A549 (cell line): ENCODE measurements at regions not wholly inside any gene's neighbourhood (a gene's known extent, or its start where the extent isn't known, plus 50 kb on each side); places are given as distances from the start of the nearest gene placed in this dataset.

ENCODE experiments used
- ATAC-seq, 2 experiments: fragments of 200-7000 bp in 1 of 2; fragments of >200 bp in 1 of 2; cut with Nextera tagmentation in 1 of 2; cut with Tn5 transposase in 1 of 2; 3 replicates each; pipeline versions ENCODE4 v1.8.0 to v1.9.1; 2018 to 2020; ENCODE audit warnings: mild to moderate bottlenecking in 1 of 2, moderate library complexity in 1 of 2
- CTCF ChIA-PET: fragments of 300-600 bp; sonication (Branson Sonifier 250); formaldehyde crosslinking; extraction: SDS; loops from one replicate; lab custom pipeline; 2021; ENCODE audit warnings: antibody characterized with exemption, inconsistent platforms; lab: Yijun Ruan, JAX
- POLR2A ChIA-PET: fragments of 350-600 bp; formaldehyde crosslinking; extraction: SDS; loops from one replicate; lab custom pipeline; 2021; ENCODE audit warnings: antibody characterized with exemption, inconsistent platforms; lab: Yijun Ruan, JAX
- DNase-seq, 2 experiments: peaks; one replicate each; pipeline versions ENCODE4 v3.0.0 to v3.0.0-alpha.2; 2011 to 2016; ENCODE audit warnings: low read depth in 1 of 2, low spot score in 1 of 2
- FAIRE-seq: peaks from 2 replicates; lab custom pipeline; 2011; peaks lifted over from hg19 to GRCh38; lab: Jason Lieb, UNC
- H3K27ac ChIP-seq, 2 experiments: fragments of >200 bp; sonication (Bioruptor Twin); formaldehyde crosslinking; 3 replicates each; pipeline ENCODE4 v1.5.1; 2016 to 2017
- H3K4me1 ChIP-seq: fragments of >200 bp; sonication (Bioruptor Twin); formaldehyde crosslinking; 3 replicates; pipeline ENCODE4 v1.6.1; 2016
- H3K4me2 ChIP-seq: fragments of >200 bp; sonication (Bioruptor Twin); formaldehyde crosslinking; 3 replicates; pipeline ENCODE4 v1.6.1; 2016
- H3K4me3 ChIP-seq: fragments of >200 bp; sonication (Bioruptor Twin); formaldehyde crosslinking; 3 replicates; pipeline ENCODE4 v1.5.1; 2016
- H3K9me3 ChIP-seq: fragments of >200 bp; sonication (Bioruptor Twin); formaldehyde crosslinking; 3 replicates; pipeline ENCODE4 v1.6.1; 2016
- BHLHE40 ChIP-seq: IDR thresholded peaks from 2 replicates; pipeline ENCODE4 v1.6.1; 2012; ENCODE audit warnings: low read depth, low read length, inconsistent platforms
- CBX8 ChIP-seq: fragments of 200-600 bp; sonication (generic); IDR thresholded peaks from 2 replicates; pipeline ENCODE4 v1.6.1; 2016
- CHD4 ChIP-seq: fragments of 200-600 bp; sonication (generic); IDR thresholded peaks from 2 replicates; pipeline ENCODE4 v1.6.1; 2016; ENCODE audit warnings: antibody characterized with exemption, mild to moderate bottlenecking, borderline replicate concordance
- ESRRA ChIP-seq: fragments of 150-350 bp; IDR thresholded peaks from 2 replicates; pipeline ENCODE4 v1.6.1; 2014; ENCODE audit warnings: mild to moderate bottlenecking, low read length, borderline replicate concordance
- HDAC2 ChIP-seq: fragments of 200-600 bp; sonication (generic); IDR thresholded peaks from 2 replicates; pipeline ENCODE4 v1.6.1; 2016
- KDM1A ChIP-seq: fragments of 200-600 bp; sonication (generic); IDR thresholded peaks from 2 replicates; pipeline ENCODE4 v1.6.1; 2016; ENCODE audit warnings: low read depth, mild to moderate bottlenecking
- KDM5A ChIP-seq: fragments of 200-600 bp; sonication (generic); IDR thresholded peaks from 2 replicates; pipeline ENCODE4 v1.6.1; 2016; ENCODE audit warnings: antibody characterized with exemption, mild to moderate bottlenecking
- MYC ChIP-seq: IDR thresholded peaks from 2 replicates; pipeline ENCODE4 v1.6.1; 2012; ENCODE audit warnings: mild to moderate bottlenecking, inconsistent platforms, low read length, improper control_type of control experiment, borderline replicate concordance
- POLR2AphosphoS2 ChIP-seq: conservative IDR thresholded peaks from 2 replicates; pipeline ENCODE4 v1.6.1; 2012; ENCODE audit warnings: low read length, improper control_type of control experiment, inconsistent platforms
- RARB ChIP-seq: fragments of 250-450 bp; sonication (Bioruptor Pico); IDR thresholded peaks from 2 replicates; pipeline ENCODE4 v1.8.0; 2021; ENCODE audit warnings: mild to moderate bottlenecking, moderate library complexity
- RFX5 ChIP-seq: fragments of 450-650 bp; IDR thresholded peaks from 2 replicates; pipeline ENCODE4 v1.7.1; 2014; ENCODE audit warnings: antibody characterized with exemption, mild to moderate bottlenecking, moderate library complexity
- RNF2 ChIP-seq: fragments of 200-600 bp; sonication (generic); IDR thresholded peaks from 2 replicates; pipeline ENCODE4 v1.6.1; 2016; ENCODE audit warnings: low read depth, mild to moderate bottlenecking, antibody characterized with exemption, moderate library complexity, borderline replicate concordance
- SMC3 ChIP-seq: fragments of >200 bp; sonication (Bioruptor Twin); formaldehyde crosslinking; IDR thresholded peaks from 3 replicates; pipeline ENCODE4 v1.6.1; 2018; ENCODE audit warnings: inconsistent platforms
- TFCP2L1 ChIP-seq: fragments of 250-450 bp; sonication (Bioruptor Pico); IDR thresholded peaks from 2 replicates; pipeline ENCODE4 v1.5.0; 2021; ENCODE audit warnings: mild to moderate bottlenecking
- ZFP36 ChIP-seq: fragments of 450-650 bp; IDR thresholded peaks from 2 replicates; pipeline ENCODE4 v1.6.1; 2014; ENCODE audit warnings: borderline replicate concordance; ENCODE audit not compliant: partially characterized antibody
- WGBS: methylation state at CpG from one replicate; pipeline ENCODE4 v1.1.6; 2017; ENCODE audit errors: missing lambda C conversion rate; 5-methylcytosine and 5-hydroxymethylcytosine counted together
- TF ChIP-seq, protein P1 (sequence below): fragments of 250-450 bp; sonication (Bioruptor Pico); IDR thresholded peaks from 2 replicates; pipeline ENCODE4 v1.5.0; 2020; ENCODE audit warnings: low read depth, mild to moderate bottlenecking, moderate library complexity
- TF ChIP-seq, protein P2 (sequence below): IDR thresholded peaks from 2 replicates; pipeline ENCODE4 v1.6.1; 2012; ENCODE audit warnings: low read depth, borderline replicate concordance
- TF ChIP-seq, protein P3 (sequence below): IDR thresholded peaks from 2 replicates; pipeline ENCODE4 v1.6.1; 2012
- TF ChIP-seq, protein P4 (sequence below): fragments of 450-650 bp; IDR thresholded peaks from 2 replicates; pipeline ENCODE4 v1.6.1; 2014; ENCODE audit warnings: antibody characterized with exemption

DNA sequence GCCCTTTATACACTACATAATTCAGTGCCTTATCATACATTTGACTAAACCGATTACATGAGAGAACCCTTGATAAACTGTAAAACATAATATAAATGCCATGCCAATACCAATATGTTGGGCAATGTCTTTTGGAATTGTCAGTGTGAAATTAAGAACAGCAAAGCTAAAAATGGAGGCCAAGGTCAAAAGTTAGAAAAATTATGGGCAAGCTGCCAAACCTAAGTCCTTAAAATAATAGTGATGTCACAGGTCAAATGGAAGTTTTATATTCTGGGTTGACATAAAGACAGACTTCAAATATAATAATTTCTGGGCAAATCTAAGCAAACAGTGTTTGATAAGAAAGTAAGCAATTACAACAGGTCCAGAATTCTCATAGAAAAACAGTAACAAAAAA, 696.7 kb downstream of the RNF144B start:
- 6% methylated on average over 1 of the region's 1 CpG for WGBS
- FAIRE-seq = no peak
- ChIA-PET POLR2A (no interaction called here), CTCF (no interaction called here)
- H3K27ac ChIP-seq = no peak overlapping the region
- no peak for DNase-seq
- no peaks in the 10 kb centered on the region for H3K9me3 ChIP-seq
- no peaks in the 10 kb centered on the region for H3K4me1 ChIP-seq
- no peak overlapping the region for H3K4me2 ChIP-seq
- no peak for ATAC-seq
- TF ChIP-seq ESRRA = no peak
- TF ChIP-seq TFCP2L1 = no peak
- TF ChIP-seq CBX8 = no peak
- no peak for TF ChIP-seq RARB (CRISPR knock-in tag)
- no peak overlapping the region for H3K4me3 ChIP-seq

DNA sequence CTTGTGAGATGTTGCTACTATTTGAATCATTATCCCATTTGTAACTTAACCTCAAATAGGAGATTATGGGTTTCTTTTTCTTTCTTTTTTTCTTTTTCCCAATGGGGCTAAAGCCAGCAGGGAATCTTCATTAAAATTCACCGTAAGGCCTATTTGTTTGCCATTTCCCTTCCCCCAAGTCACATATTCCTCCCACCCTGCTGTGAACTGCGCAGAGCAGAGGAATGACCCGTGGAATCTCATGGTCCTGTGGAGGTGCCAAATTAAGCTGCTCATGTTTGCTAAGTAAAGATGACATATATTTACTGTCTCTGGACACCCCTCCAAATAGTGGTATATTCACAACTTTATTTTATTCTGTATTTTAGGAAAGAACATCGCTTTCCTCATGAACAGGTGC, 699.3 kb downstream of the RNF144B start:
- POLR2A ChIA-PET = no interaction called here
- Histone ChIP-seq H3K4me3 (no peak overlapping the region), H3K4me1 (no peaks in the 10 kb centered on the region), H3K9me3 (no peaks in the 10 kb centered on the region), H3K27ac (no peak overlapping the region), H3K4me2 (no peak overlapping the region)
- TF ChIP-seq ZFP36 = no peak
- TF ChIP-seq HDAC2 = no peak
- no peak for TF ChIP-seq SMC3
- TF ChIP-seq, protein P1, sequence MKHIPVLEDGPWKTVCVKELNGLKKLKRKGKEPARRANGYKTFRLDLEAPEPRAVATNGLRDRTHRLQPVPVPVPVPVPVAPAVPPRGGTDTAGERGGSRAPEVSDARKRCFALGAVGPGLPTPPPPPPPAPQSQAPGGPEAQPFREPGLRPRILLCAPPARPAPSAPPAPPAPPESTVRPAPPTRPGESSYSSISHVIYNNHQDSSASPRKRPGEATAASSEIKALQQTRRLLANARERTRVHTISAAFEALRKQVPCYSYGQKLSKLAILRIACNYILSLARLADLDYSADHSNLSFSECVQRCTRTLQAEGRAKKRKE (CRISPR knock-in tag) = no peak
- no peak for DNase-seq
- no peak for ATAC-seq
- WGBS = 10% methylated on average over 4 of the region's 4 CpGs
- CTCF ChIA-PET = no interaction called here
- no peak for FAIRE-seq

DNA sequence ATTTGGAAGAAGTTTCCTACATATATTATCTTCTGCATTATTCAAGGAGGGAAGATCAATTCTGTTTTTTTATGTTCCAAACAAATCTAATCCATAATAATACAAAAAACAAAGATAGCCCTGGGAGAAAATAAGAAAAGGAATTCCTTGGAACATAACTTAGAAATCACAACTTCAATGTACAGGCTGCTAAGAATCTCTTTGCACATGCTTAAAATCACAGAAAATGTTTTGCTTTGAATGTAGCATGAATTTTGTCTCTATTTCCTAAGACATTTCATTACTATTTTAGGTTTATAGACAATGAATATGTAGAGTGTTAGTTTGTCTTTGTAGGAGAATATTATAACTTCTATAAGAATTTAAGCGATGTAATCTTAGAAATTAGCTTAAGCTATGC, 700.1 kb downstream of the RNF144B start:
- Histone ChIP-seq H3K4me2 (no peak overlapping the region), H3K9me3 (no peaks in the 10 kb centered on the region), H3K27ac (no peak overlapping the region), H3K4me3 (no peak overlapping the region), H3K4me1 (no peaks in the 10 kb centered on the region)
- ChIA-PET CTCF (no interaction called here), POLR2A (no interaction called here)
- no peak for ATAC-seq
- no peak for DNase-seq
- no peak for FAIRE-seq
- WGBS = 13% methylated on average over 1 of the region's 1 CpG
- TF ChIP-seq MYC (no peak), CHD4 (no peak), POLR2AphosphoS2 (no peak), RFX5 (no peak), CBX8 (no peak)
- TF ChIP-seq, protein P2, sequence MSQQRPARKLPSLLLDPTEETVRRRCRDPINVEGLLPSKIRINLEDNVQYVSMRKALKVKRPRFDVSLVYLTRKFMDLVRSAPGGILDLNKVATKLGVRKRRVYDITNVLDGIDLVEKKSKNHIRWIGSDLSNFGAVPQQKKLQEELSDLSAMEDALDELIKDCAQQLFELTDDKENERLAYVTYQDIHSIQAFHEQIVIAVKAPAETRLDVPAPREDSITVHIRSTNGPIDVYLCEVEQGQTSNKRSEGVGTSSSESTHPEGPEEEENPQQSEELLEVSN = no peak
- TF ChIP-seq, protein P3, sequence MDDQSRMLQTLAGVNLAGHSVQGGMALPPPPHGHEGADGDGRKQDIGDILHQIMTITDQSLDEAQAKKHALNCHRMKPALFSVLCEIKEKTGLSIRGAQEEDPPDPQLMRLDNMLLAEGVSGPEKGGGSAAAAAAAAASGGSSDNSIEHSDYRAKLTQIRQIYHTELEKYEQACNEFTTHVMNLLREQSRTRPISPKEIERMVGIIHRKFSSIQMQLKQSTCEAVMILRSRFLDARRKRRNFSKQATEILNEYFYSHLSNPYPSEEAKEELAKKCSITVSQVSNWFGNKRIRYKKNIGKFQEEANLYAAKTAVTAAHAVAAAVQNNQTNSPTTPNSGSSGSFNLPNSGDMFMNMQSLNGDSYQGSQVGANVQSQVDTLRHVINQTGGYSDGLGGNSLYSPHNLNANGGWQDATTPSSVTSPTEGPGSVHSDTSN = no peak
- TF ChIP-seq, protein P4, sequence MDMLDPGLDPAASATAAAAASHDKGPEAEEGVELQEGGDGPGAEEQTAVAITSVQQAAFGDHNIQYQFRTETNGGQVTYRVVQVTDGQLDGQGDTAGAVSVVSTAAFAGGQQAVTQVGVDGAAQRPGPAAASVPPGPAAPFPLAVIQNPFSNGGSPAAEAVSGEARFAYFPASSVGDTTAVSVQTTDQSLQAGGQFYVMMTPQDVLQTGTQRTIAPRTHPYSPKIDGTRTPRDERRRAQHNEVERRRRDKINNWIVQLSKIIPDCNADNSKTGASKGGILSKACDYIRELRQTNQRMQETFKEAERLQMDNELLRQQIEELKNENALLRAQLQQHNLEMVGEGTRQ = no peak

DNA sequence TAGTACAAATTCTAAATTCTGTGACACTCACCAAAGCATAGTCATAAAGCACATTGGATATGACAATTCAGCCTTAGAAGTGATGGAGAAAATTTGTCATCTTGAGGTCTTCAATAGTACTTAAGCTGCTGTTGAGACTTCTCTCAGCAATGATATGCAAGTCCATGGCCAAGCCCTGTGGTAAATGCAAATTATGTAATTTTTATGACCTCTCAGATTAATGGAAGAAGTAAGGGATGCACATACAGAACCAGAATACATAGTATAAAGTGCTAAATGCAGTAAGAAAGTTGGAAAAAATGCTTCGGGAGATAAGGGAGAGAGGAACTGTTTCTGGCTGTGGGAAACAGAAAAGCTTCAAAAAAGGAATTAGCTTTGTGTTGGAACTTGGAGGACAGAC, 700.7 kb downstream of the RNF144B start:
- CTCF ChIA-PET = no interaction called here
- no peak for ATAC-seq

More for the DNA sequence above, 700.7 kb downstream of the RNF144B start:
- Histone ChIP-seq H3K27ac (no peak overlapping the region), H3K9me3 (no peaks in the 10 kb centered on the region), H3K4me3 (no peak overlapping the region), H3K4me2 (no peak overlapping the region), H3K4me1 (no peaks in the 10 kb centered on the region)
- DNase-seq (no peak), FAIRE-seq (no peak)
- POLR2A ChIA-PET = no interaction called here
- WGBS = 16% methylated on average over 1 of the region's 1 CpG
- no peak for TF ChIP-seq KDM5A
- no peak for TF ChIP-seq SMC3
- TF ChIP-seq KDM1A = no peak
- TF ChIP-seq BHLHE40 = no peak
- no peak for TF ChIP-seq RNF2
